Smooth muscle cell (in vitro differentiated cells): ENCODE measurements at regions not wholly inside any gene's neighbourhood (a gene's known extent, or its start where the extent isn't known, plus 50 kb on each side); places are given as distances from the start of the nearest gene placed in this dataset.

ENCODE experiments used
- DNase-seq: peaks from one replicate; lab custom pipeline; 2025; ENCODE audit not compliant: unreplicated experiment; lab: John Stamatoyannopoulos, UW
- H2AFZ ChIP-seq: fragments of 200-600 bp; sonication (generic); 2 replicates; pipeline ENCODE4 v1.6.0; 2016; ENCODE audit warnings: antibody characterized with exemption, low read depth, mild to moderate bottlenecking
- H3F3A ChIP-seq: fragments of 200-600 bp; sonication (generic); 2 replicates; pipeline ENCODE4 v1.6.0; 2017; ENCODE audit warnings: antibody characterized with exemption, low read depth
- H3K27ac ChIP-seq: fragments of 200-600 bp; sonication (generic); 2 replicates; pipeline ENCODE4 v1.5.1; 2016; ENCODE audit warnings: low read depth, mild to moderate bottlenecking
- H3K27me3 ChIP-seq: fragments of 200-600 bp; sonication (generic); 2 replicates; pipeline ENCODE4 v1.6.1; 2016; ENCODE audit warnings: low read depth, mild to moderate bottlenecking
- H3K36me3 ChIP-seq: fragments of 200-600 bp; sonication (generic); 2 replicates; pipeline ENCODE4 v1.5.1; 2016; ENCODE audit warnings: low read depth
- H3K4me1 ChIP-seq: fragments of 200-600 bp; sonication (generic); 2 replicates; pipeline ENCODE4 v1.5.1; 2016; ENCODE audit warnings: low read depth
- H3K4me2 ChIP-seq: fragments of 200-600 bp; sonication (generic); 2 replicates; pipeline ENCODE4 v1.6.0; 2016; ENCODE audit warnings: mild to moderate bottlenecking
- H3K4me3 ChIP-seq: fragments of 200-600 bp; sonication (generic); 2 replicates; pipeline ENCODE4 v1.5.1; 2016; ENCODE audit warnings: mild to moderate bottlenecking
- H3K79me2 ChIP-seq: fragments of 200-600 bp; sonication (generic); 2 replicates; pipeline ENCODE4 v1.6.0; 2016; ENCODE audit warnings: low read depth, mild to moderate bottlenecking
- H3K9ac ChIP-seq: fragments of 200-600 bp; sonication (generic); 2 replicates; pipeline ENCODE4 v1.6.0; 2016; ENCODE audit warnings: low read depth
- H3K9me3 ChIP-seq: fragments of 200-600 bp; sonication (generic); replicated peaks from 2 replicates; pipeline ENCODE4 v1.5.1; 2016; ENCODE audit warnings: low read depth
- H4K20me1 ChIP-seq: fragments of 200-600 bp; sonication (generic); 2 replicates; pipeline ENCODE4 v1.6.0; 2016; ENCODE audit warnings: low read depth
- CTCF ChIP-seq: fragments of 200-600 bp; sonication (generic); IDR thresholded peaks from 2 replicates; pipeline ENCODE4 v1.5.1; 2017; ENCODE audit warnings: borderline replicate concordance, mild to moderate bottlenecking, antibody characterized with exemption; ENCODE audit not compliant: insufficient read depth, poor library complexity, severe bottlenecking
- WGBS: methylation state at CpG from one replicate; pipeline ENCODE4 v1.1.7; 2016; ENCODE audit warnings: low lambda C conversion rate; 5-methylcytosine and 5-hydroxymethylcytosine counted together

- Histone ChIP-seq H4K20me1 (no peaks in the 10 kb centered on the region), H3K4me3 (no peak overlapping the region), H3K36me3 (no peaks in the 10 kb centered on the region), H3F3A (peaks cover 20% of the 10 kb centered on the region), H3K27me3 (no peaks in the 10 kb centered on the region), H2AFZ (no peak overlapping the region), H3K4me1 (peaks cover 18% of the 10 kb centered on the region), H3K4me2 (no peak overlapping the region), H3K9ac (no peak overlapping the region), H3K9me3 (no peaks in the 10 kb centered on the region), H3K79me2 (no peaks in the 10 kb centered on the region), H3K27ac (no peak overlapping the region)
- 97% methylated on average over 13 of the region's 13 CpGs for WGBS
- no peak for DNase-seq
- no peak for TF ChIP-seq CTCF
Observed at GRCh38 chr3:197350446-197350845, 52.0 kb upstream of the DLG1 start.

- Histone ChIP-seq H3F3A (peaks cover 16% of the 10 kb centered on the region), H3K4me3 (no peak overlapping the region), H3K9me3 (no peaks in the 10 kb centered on the region), H3K27me3 (no peaks in the 10 kb centered on the region), H3K36me3 (no peaks in the 10 kb centered on the region), H2AFZ (no peak overlapping the region), H3K4me2 (no peak overlapping the region), H3K4me1 (peaks cover 7% of the 10 kb centered on the region), H3K79me2 (no peaks in the 10 kb centered on the region), H3K27ac (no peak overlapping the region), H4K20me1 (no peaks in the 10 kb centered on the region), H3K9ac (no peak overlapping the region)
- DNase-seq, result no peak
- 83% methylated on average over 8 of the region's 8 CpGs for WGBS
- TF ChIP-seq CTCF, result no peak
Observed at GRCh38 chr3:197349368-197349767, 51.0 kb upstream of the DLG1 start.
